Spleen (tissue), 11 donors: ENCODE measurements at regions not wholly inside any gene's neighbourhood (a gene's known extent, or its start where the extent isn't known, plus 50 kb on each side); places are given as distances from the start of the nearest gene placed in this dataset.

Experiments
- DNase-seq: peaks from one replicate; pipeline ENCODE4 v3.0.0-alpha.2; 2020
- H3K27ac ChIP-seq, 8 donors: fragments of 200-600 bp; sonication (generic) in 7 of 8; 1 replicate in 4 of 8; 2 replicates in 4 of 8; pipeline versions ENCODE4 v1.5.0 to v1.8.0; 2016 to 2021; ENCODE audit warnings: inconsistent platforms in 4 of 8, mild to moderate bottlenecking in 4 of 8, moderate library complexity in 1 of 8
- H3K27me3 ChIP-seq, 7 donors: fragments of 200-600 bp; sonication (generic) in 6 of 7; replicated peaks in 1 of 7; 1 replicate in 4 of 7; 2 replicates in 3 of 7; pipeline versions ENCODE4 v1.5.0 to v1.8.0; 2016 to 2021; ENCODE audit warnings: inconsistent platforms in 3 of 7, mild to moderate bottlenecking in 1 of 7
- H3K36me3 ChIP-seq, 6 donors: fragments of 200-600 bp; sonication (generic) in 5 of 6; 1 replicate in 4 of 6; 2 replicates in 2 of 6; pipeline versions ENCODE4 v1.5.0 to v1.8.0; 2016 to 2021; ENCODE audit warnings: inconsistent platforms in 2 of 6
- H3K4me1 ChIP-seq, 6 donors: fragments of 200-600 bp; sonication (generic) in 5 of 6; 1 replicate in 3 of 6; 2 replicates in 3 of 6; pipeline versions ENCODE4 v1.5.0 to v1.8.0; 2016 to 2021; ENCODE audit warnings: inconsistent platforms in 3 of 6
- H3K4me3 ChIP-seq, 8 donors: fragments of 200-600 bp; sonication (generic) in 7 of 8; 1 replicate in 4 of 8; 2 replicates in 4 of 8; pipeline versions ENCODE4 v1.5.0 to v1.8.0; 2016 to 2021; ENCODE audit warnings: inconsistent platforms in 4 of 8, mild to moderate bottlenecking in 4 of 8, moderate library complexity in 2 of 8
- H3K9me3 ChIP-seq, 8 donors: fragments of 200-600 bp; sonication (generic) in 7 of 8; 1 replicate in 4 of 8; 2 replicates in 4 of 8; pipeline versions ENCODE4 v1.5.0 to v1.8.0; 2016 to 2021; ENCODE audit warnings: inconsistent platforms in 4 of 8
- CTCF ChIP-seq, 11 experiments: fragments of 200-600 bp in 7 of 11; fragments of 450-650 bp in 4 of 11; sonication (generic) in 4 of 11; IDR thresholded peaks in 8 of 11; conservative IDR thresholded peaks in 3 of 11; 1 replicate in 7 of 11; 2 replicates in 4 of 11; pipeline versions ENCODE4 v1.4.0 to v1.8.0; 2016 to 2021; ENCODE audit warnings: antibody characterized with exemption in 11 of 11, inconsistent platforms in 4 of 11, mild to moderate bottlenecking in 1 of 11
- POLR2A ChIP-seq, 3 donors: fragments of 450-650 bp; IDR thresholded peaks; one replicate each; pipeline ENCODE4 v1.5.1; 2017; ENCODE audit warnings: antibody characterized with exemption in 3 of 3, mild to moderate bottlenecking in 1 of 3
- POLR2AphosphoS5 ChIP-seq, 3 donors: sonication (generic); formaldehyde crosslinking; IDR thresholded peaks; one replicate each; pipeline ENCODE4 v1.5.1; 2017; ENCODE audit warnings: antibody characterized with exemption in 3 of 3
- WGBS, 5 donors: extraction: QIAGEN DNeasy Blood & Tissue Kit in 3 of 5; methylation state at CpG; one replicate each; pipeline versions ENCODE4 v1.1.5 to v1.1.7; 2013 to 2018; 5-methylcytosine and 5-hydroxymethylcytosine counted together
- intact Hi-C: fragments of 100-400 bp; cut with DNase I; formaldehyde crosslinking; loops from one replicate; pipeline ENCODE4 v1.15.0; 2023; ENCODE audit warnings: low total_unique reads
- donor health status: healthy with polysubstance abuse.
- donor health status: DM: no; HTN: no; CAD: no; lungs with moderate emphysema.
- donor health status: DM: no; HTN: no; CAD: no.
- donor health status: Bipolar disorder and iron deficiency.
- donor health status: healthy.
- donor health status: DM: no; HTN: no; CAD: no.
- donor health status: DM: yes; HTN: yes; CAD: no.

GRCh38 chr13:87524775-87525174 lies 146.4 kb upstream of the SLITRK5 start:
- H3K9me3 ChIP-seq = peaks cover 0 to 13% (median 0%) of the 10 kb centered on the region in 8 donors
- no peaks in the 10 kb centered on the region for H3K36me3 ChIP-seq
- TF ChIP-seq POLR2A (IDR thresholded peaks at IDR 0.05) = no peak
- TF ChIP-seq CTCF (IDR thresholded peaks at IDR 0.05 in 8 of 11, conservative IDR thresholded peaks at IDR 0.05 in 3 of 11) = no peak
- TF ChIP-seq POLR2AphosphoS5 (IDR thresholded peaks at IDR 0.05) = no peak
- H3K27ac ChIP-seq = no peak overlapping the region
- no peak overlapping the region for H3K4me3 ChIP-seq
- intact Hi-C loops = no loop called here
- H3K4me1 ChIP-seq = no peaks in the 10 kb centered on the region
- no peak for DNase-seq
- 77 to 88% (median 78%) methylated on average over 3 of the region's 3 CpGs for WGBS, 5 donors
- H3K27me3 ChIP-seq = no peaks in the 10 kb centered on the region

- H3K9me3 ChIP-seq = peaks cover 0 to 9% (median 0%) of the 10 kb centered on the region in 8 donors
- H3K4me1 ChIP-seq = no peaks in the 10 kb centered on the region
- H3K27me3 ChIP-seq = no peaks in the 10 kb centered on the region
- no peaks in the 10 kb centered on the region for H3K36me3 ChIP-seq
- no peak overlapping the region for H3K4me3 ChIP-seq
- intact Hi-C loops = no loop called here
- TF ChIP-seq POLR2AphosphoS5 (IDR thresholded peaks at IDR 0.05) (no peak), POLR2A (IDR thresholded peaks at IDR 0.05) (no peak), CTCF (IDR thresholded peaks at IDR 0.05 in 8 of 11, conservative IDR thresholded peaks at IDR 0.05 in 3 of 11) (no peak)
- H3K27ac ChIP-seq = no peak overlapping the region
- DNase-seq = no peak
These were observed 137.4 kb upstream of the SLITRK5 start for GRCh38 chr13:87533776-87534175.

GRCh38 chr13:87535911-87536310 lies 135.3 kb upstream of the SLITRK5 start:
- Histone ChIP-seq H3K36me3 (no peaks in the 10 kb centered on the region), H3K9me3 (peaks cover 0 to 13% (median 0%) of the 10 kb centered on the region in 8 donors), H3K27me3 (no peaks in the 10 kb centered on the region), H3K4me1 (no peaks in the 10 kb centered on the region), H3K4me3 (no peak overlapping the region), H3K27ac (no peak overlapping the region)
- no peak for DNase-seq
- TF ChIP-seq POLR2A (IDR thresholded peaks at IDR 0.05) (no peak), POLR2AphosphoS5 (IDR thresholded peaks at IDR 0.05) (no peak), CTCF (IDR thresholded peaks at IDR 0.05 in 8 of 11, conservative IDR thresholded peaks at IDR 0.05 in 3 of 11) (no peak)
- intact Hi-C loops = no loop called here
- 79 to 100% (median 86%) methylated on average over 1 of the region's 1 CpG for WGBS, 5 donors

- 73 to 85% (median 74%) methylated on average over 2 of the region's 2 CpGs for WGBS, 5 donors
- intact Hi-C loops = no loop called here
- TF ChIP-seq CTCF (IDR thresholded peaks at IDR 0.05 in 8 of 11, conservative IDR thresholded peaks at IDR 0.05 in 3 of 11) = no peak
These were observed 134.7 kb upstream of the SLITRK5 start for GRCh38 chr13:87536499-87536898.

More at GRCh38 chr13:87536499-87536898, 134.7 kb upstream of the SLITRK5 start:
- DNase-seq = no peak
- Histone ChIP-seq H3K4me1 (no peaks in the 10 kb centered on the region), H3K27ac (no peak overlapping the region), H3K27me3 (no peaks in the 10 kb centered on the region), H3K9me3 (peaks cover 0 to 13% (median 0%) of the 10 kb centered on the region in 8 donors), H3K4me3 (no peak overlapping the region), H3K36me3 (no peaks in the 10 kb centered on the region)
